ENCODE measurements at regions not wholly inside any gene's neighbourhood (a gene's known extent, or its start where the extent isn't known, plus 50 kb on each side); places are given as distances from the start of the nearest gene placed in this dataset.

DNA sequence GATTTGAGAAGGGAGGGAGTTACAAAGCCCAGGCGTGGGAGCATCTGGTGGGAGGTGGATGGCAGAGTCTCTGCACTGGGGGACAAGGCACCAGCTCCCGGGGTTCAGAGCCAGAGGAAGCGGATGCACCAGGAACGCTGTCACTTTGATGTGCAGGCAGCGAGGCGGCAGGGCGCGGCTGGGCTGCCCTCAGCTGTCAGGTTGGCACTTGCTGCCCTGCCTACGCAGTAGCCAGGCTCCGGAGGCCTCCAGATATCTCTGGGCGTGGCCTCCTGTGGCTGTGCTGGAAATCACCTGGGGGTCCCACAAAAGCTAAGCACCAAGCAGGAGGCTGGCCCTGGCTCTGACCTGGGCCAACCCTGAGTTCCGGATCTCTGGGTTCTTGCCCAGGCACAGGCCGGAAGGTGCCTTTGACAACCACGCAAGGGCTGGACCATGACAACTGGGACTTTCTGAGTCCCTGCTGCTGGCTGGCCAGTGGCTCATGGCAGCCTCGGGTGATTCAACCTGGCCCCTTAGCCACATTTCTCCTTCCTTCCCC lies 62.1 kb upstream of the MAP1LC3B2 start:
- no peak for DNase-seq

DNA sequence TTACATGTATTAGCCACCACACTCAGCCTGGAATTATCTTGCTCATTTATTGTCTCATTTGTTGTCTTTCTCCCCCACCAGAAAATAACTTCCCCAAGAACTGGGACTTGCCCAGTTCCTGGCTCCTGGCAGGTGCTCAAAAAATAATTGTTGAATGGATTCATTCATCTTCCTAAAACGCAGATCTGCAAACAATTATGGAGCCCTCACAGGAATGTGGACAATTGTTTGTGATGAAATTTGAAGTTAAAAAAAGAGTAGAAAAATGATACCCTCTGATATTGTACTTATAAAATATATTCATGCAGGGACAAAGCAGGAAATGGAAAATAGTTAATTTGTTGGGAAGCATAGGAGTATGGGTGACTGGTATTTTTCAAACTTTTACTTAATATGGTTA lies 60.7 kb upstream of the MAP1LC3B2 start:
- no peak for DNase-seq

DNA sequence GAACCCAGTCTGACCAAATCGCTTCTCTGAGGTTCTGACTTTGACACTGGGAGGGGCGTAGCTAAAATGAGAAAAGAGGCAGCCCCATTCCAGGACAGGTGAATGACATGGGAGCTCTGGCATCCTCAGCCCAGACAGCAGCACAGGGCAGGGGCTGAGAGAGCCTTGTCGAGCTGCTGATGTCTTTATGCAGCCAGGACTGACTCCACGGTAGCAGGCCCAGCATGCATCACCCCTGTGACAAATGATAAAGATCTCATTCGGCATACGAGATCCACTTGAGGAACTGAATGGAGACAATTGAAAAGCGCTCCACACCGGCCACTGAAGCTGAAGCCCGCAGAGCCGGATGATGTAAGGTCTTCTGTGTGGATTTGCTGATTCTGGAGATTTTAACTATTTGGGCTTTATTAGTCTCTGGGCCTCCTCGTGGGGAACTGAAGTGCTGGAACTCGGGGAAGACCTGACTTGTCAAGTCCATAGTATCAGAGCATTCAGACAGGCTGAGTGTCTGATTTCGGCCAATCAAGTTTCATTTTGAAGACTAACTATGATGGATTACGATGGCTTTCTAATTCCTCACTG lies 56.9 kb upstream of the MAP1LC3B2 start:
- DNase-seq = no peak

GRCh38 chr12:116502989-116503496 lies 56.1 kb upstream of the MAP1LC3B2 start:
- no peak for DNase-seq

GRCh38 chr12:116504438-116504837 lies 54.7 kb upstream of the MAP1LC3B2 start:
- DNase-seq = no peak

- DNase-seq = no peak
Measured at GRCh38 chr12:116506697-116507064, 52.5 kb upstream of the MAP1LC3B2 start.

DNA sequence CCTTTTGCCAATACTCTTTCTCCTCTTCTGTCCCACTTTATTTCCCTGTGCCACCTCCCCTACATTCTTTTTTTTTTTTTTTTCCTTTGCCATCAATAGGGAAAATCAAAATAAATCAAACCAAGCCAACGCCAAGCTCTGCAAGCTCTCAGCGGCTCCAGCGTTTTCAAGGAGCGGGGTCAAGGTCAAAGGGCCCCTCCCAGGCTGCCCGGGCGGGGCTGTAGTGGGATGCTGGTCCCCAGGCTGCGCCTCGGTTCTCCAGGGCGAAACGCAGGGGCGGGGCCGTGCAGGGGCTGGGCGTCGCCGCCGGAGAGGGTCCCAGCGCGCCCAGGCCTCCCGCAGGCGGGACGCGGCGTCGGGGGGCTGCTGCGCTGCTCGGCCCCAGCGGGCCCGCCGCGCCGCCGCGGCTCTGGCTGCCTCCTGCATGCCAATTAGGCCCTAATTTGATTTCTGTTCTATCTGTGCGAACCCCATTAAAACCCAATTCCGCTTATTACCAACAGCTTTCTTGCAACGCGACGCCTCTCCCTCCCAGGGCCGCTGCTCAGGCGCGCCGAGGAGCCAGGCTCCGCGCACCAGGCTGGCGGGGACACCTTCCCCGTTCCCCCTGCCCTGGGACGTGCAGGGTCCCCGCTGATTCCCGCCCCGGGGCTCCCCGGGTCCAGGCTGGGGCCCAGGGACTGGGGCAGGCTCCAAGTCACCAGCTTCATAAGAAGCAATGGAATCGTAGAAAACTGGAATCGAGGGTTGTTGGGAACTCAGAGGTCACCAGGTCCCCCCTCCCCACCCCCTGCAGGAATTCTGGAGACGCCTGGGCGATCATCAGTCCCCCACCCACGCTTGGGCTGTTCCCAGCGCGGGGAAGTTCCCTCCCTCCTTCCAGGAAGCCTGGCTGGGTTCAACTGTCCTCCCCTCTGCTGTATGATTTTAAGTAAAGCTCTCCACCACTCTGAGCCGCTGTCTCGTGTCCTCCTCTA lies 50.7 kb upstream of the MAP1LC3B2 start:
- DNase-seq = no peak
